ENCODE measurements at regions not wholly inside any gene's neighbourhood (a gene's known extent, or its start where the extent isn't known, plus 50 kb on each side); places are given as distances from the start of the nearest gene placed in this dataset.
A peak's percentile ranks its signal among the peaks of the same experiment; 100 is the strongest.

DNA sequence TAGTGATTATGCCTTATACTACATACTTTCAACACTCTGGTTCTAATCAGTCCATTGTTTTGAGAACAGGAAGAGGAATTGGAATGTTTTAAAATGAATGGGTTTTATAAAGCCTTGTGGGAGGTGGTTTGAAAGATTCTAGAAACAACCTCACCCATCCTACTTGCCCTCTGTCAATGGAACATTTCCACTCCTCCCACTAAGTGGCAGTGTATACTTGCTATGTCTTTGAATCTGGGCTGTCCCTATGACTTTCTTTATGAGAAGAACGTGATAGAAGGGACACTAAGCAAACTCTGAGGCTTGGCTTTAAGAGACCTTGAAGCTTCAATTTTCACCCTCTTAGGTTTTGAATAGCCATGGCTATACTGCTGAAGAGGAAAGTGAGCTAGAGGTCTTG, 611.2 kb downstream of the PPP4R3C start:
- peak; percentile 54 for DNase-seq
- Histone ChIP-seq H3K9ac (no peak overlapping the region), H4K20me1 (ENCODE audit: insufficient read depth) (no peaks in the 10 kb centered on the region), H3K4me2 (ENCODE audit: unreplicated experiment) (peak overlapping the region; percentile 20), H3F3A (ENCODE audit: insufficient read depth) (no peaks in the 10 kb centered on the region), H3K27ac (no peak overlapping the region), H3K9me3 (ENCODE audit: low read depth) (no peaks in the 10 kb centered on the region), H3K79me2 (ENCODE audit: insufficient read depth) (no peaks in the 10 kb centered on the region), H3K9me2 (ENCODE audit: insufficient read depth) (no peaks in the 10 kb centered on the region), H3K4me1 (ENCODE audit: insufficient read depth) (0 out of 2 replicates have a peak, but pooled peaks cover 4% of the 10 kb centered on the region), H3K36me3 (ENCODE audit: low read depth) (no peaks in the 10 kb centered on the region), H2AFZ (no peak overlapping the region), H3K27me3 (replicated peaks; ENCODE audit: insufficient read depth) (no peaks in the 10 kb centered on the region), H3K4me3 (no peak overlapping the region)
- in situ Hi-C loops (cut with MboI), result no loop called here
- WGBS, 2 experiments (ENCODE audit: low coverage in 1 of 2, low lambda C conversion rate in 2 of 2, missing lambda C conversion rate in 2 of 2), result 0% methylated on average over 1 of the region's 1 CpG
- no peak for TF ChIP-seq EZH2phosphoT487 (IDR thresholded peaks at IDR 0.05; ENCODE audit: insufficient read depth, low read depth)
- no peak for TF ChIP-seq EZH2 (IDR thresholded peaks at IDR 0.05; ENCODE audit: insufficient read depth, poor library complexity, severe bottlenecking)

DNA sequence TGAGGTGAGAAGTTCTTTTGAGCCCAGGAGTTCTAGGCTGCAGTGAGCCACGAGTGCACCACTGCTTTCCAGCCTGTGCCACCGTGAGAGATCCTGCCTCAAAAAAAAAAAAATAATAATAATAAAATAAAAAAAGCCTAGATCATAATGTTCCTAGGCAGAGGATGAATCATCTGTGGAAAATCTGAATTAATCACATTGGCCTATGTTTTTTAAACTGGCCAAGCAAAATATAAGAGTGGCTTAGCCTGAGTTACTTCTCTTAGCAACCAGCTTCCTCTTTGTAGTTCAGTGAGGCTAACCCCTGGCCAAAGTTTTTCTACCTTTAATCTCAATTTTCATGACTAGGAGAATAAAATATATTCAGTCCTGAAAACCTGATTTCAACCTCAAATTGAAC, 614.6 kb downstream of the PPP4R3C start:
- Histone ChIP-seq H3K36me3 (ENCODE audit: low read depth) (no peaks in the 10 kb centered on the region), H3K4me3 (no peak overlapping the region), H3K9ac (no peak overlapping the region), H3K9me3 (ENCODE audit: low read depth) (no peaks in the 10 kb centered on the region), H4K20me1 (ENCODE audit: insufficient read depth) (no peaks in the 10 kb centered on the region), H3K27me3 (replicated peaks; ENCODE audit: insufficient read depth) (no peaks in the 10 kb centered on the region), H3K4me1 (ENCODE audit: insufficient read depth) (0 out of 2 replicates have a peak, but pooled peaks cover 4% of the 10 kb centered on the region), H3F3A (ENCODE audit: insufficient read depth) (no peaks in the 10 kb centered on the region), H3K79me2 (ENCODE audit: insufficient read depth) (no peaks in the 10 kb centered on the region), H3K9me2 (ENCODE audit: insufficient read depth) (no peaks in the 10 kb centered on the region), H2AFZ (no peak overlapping the region), H3K4me2 (ENCODE audit: unreplicated experiment) (no peak overlapping the region), H3K27ac (no peak overlapping the region)
- DNase-seq, result peak; percentile 40
- WGBS, 2 experiments (ENCODE audit: low coverage in 1 of 2, low lambda C conversion rate in 2 of 2, missing lambda C conversion rate in 2 of 2), result 15% methylated on average over 2 of the region's 2 CpGs; no CpG with 5 or more reads in 1 of the 2 experiments
- TF ChIP-seq EZH2 (IDR thresholded peaks at IDR 0.05; ENCODE audit: insufficient read depth, poor library complexity, severe bottlenecking) (no peak), EZH2phosphoT487 (IDR thresholded peaks at IDR 0.05; ENCODE audit: insufficient read depth, low read depth) (no peak)
- in situ Hi-C loops (cut with MboI), result no loop called here

DNA sequence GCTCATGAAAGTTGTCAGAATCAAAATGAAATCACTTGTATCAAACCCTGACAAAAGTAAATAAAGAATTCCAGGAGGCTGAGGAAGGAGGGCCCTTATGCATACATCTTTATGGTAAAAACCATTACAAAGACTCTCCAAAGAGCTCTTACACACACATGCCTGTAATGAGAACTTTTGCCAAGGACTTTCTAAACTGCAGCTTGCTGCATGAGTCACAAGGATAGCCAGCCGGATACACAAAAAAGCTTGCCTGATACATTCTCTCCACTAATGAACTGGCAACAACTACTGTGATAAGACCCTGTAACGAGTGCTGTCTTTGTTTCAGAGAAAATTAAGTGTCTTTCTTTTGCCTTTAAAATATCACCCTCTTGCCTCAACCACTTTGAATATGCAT, 618.1 kb downstream of the PPP4R3C start:
- no peaks in the 10 kb centered on the region for H3K36me3 ChIP-seq (ENCODE audit: low read depth)

DNA sequence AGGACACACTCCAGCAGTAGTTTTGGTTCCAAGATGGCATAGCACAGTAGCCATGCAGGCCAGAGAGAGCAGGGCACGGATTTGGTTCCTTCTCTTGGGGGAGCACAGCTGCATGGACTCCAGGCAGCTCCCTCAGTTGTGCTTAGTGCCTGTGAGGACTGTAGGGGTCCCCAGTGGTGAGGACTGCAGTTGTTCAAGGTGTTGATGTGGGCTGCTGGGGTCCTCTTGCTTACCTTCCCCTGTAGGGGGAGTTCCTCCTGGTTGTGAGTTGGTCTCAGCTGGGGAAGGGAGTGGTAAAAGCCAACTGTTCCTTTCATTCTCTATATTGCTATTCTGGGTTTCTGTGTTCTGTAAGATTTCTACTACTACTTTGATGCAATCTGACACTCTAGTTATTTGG, 606.5 kb downstream of the MAGEB5 start:
- Histone ChIP-seq H3K9me3 (ENCODE audit: low read depth) (no peaks in the 10 kb centered on the region), H3K79me2 (ENCODE audit: insufficient read depth) (no peaks in the 10 kb centered on the region)
- in situ Hi-C loops (cut with MboI), result no loop called here

More for the DNA sequence above, 618.1 kb downstream of the PPP4R3C start:
- H3K9me3 ChIP-seq (ENCODE audit: low read depth), result no peaks in the 10 kb centered on the region
- H3K27me3 ChIP-seq (replicated peaks; ENCODE audit: insufficient read depth), result no peaks in the 10 kb centered on the region
- TF ChIP-seq EZH2 (IDR thresholded peaks at IDR 0.05; ENCODE audit: insufficient read depth, poor library complexity, severe bottlenecking) (no peak), EZH2phosphoT487 (IDR thresholded peaks at IDR 0.05; ENCODE audit: insufficient read depth, low read depth) (no peak)
- H3K9ac ChIP-seq, result no peak overlapping the region
- H3K4me1 ChIP-seq (ENCODE audit: insufficient read depth), result 0 out of 2 replicates have a peak, but pooled peaks cover 4% of the 10 kb centered on the region
- peak; percentile 70 for DNase-seq
- in situ Hi-C loops (cut with MboI), result no loop called here
- no peak overlapping the region for H2AFZ ChIP-seq
- 0 to 7% methylated on average over 2 of the region's 2 CpGs for WGBS, 2 experiments (ENCODE audit: low coverage in 1 of 2, low lambda C conversion rate in 2 of 2, missing lambda C conversion rate in 2 of 2)
- no peaks in the 10 kb centered on the region for H3K9me2 ChIP-seq (ENCODE audit: insufficient read depth)
- H3K27ac ChIP-seq, result no peak overlapping the region
- H3K79me2 ChIP-seq (ENCODE audit: insufficient read depth), result no peaks in the 10 kb centered on the region
- H3F3A ChIP-seq (ENCODE audit: insufficient read depth), result no peaks in the 10 kb centered on the region
- H3K4me3 ChIP-seq, result no peak overlapping the region
- H3K4me2 ChIP-seq (ENCODE audit: unreplicated experiment), result no peak overlapping the region
- H4K20me1 ChIP-seq (ENCODE audit: insufficient read depth), result no peaks in the 10 kb centered on the region

DNA sequence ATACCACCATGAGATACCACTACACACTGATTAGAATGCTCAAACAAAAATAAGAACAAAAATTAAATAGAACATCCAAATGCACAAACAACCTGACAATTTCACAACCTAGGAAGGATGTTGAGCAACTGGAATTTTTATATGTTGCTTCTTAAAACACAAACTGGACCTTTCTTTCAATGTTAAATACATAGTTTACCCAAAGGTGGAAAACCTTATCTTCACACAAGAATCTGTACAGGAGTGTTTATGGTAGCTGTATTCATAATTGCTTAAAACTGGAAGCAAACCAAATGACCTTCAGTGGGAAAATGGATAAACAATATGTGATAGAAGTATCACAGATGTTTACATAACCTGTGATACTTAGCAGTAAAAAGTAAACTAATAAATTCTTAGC, 573.8 kb downstream of the MAGEB5 start:
- DNase-seq, result no peak
- TF ChIP-seq EZH2 (IDR thresholded peaks at IDR 0.05; ENCODE audit: insufficient read depth, poor library complexity, severe bottlenecking) (no peak), EZH2phosphoT487 (IDR thresholded peaks at IDR 0.05; ENCODE audit: insufficient read depth, low read depth) (no peak)
- H3K79me2 ChIP-seq (ENCODE audit: insufficient read depth), result no peaks in the 10 kb centered on the region
- no peaks in the 10 kb centered on the region for H3K4me1 ChIP-seq (ENCODE audit: insufficient read depth)
- no peaks in the 10 kb centered on the region for H3K9me2 ChIP-seq (ENCODE audit: insufficient read depth)
- H3K36me3 ChIP-seq (ENCODE audit: low read depth), result no peaks in the 10 kb centered on the region
- no peak overlapping the region for H2AFZ ChIP-seq
- H3K27ac ChIP-seq, result no peak overlapping the region
- in situ Hi-C loops (cut with MboI), result loop anchor here (25.0 kb wide), 1 partner anchor 398 kb away; no protein-coding TSS in a partner anchor
- no peaks in the 10 kb centered on the region for H3K9me3 ChIP-seq (ENCODE audit: low read depth)
- H3F3A ChIP-seq (ENCODE audit: insufficient read depth), result no peaks in the 10 kb centered on the region
- H3K27me3 ChIP-seq (replicated peaks; ENCODE audit: insufficient read depth), result no peaks in the 10 kb centered on the region
- no peak overlapping the region for H3K4me2 ChIP-seq (ENCODE audit: unreplicated experiment)
- no peak overlapping the region for H3K4me3 ChIP-seq
- no peaks in the 10 kb centered on the region for H4K20me1 ChIP-seq (ENCODE audit: insufficient read depth)
- no peak overlapping the region for H3K9ac ChIP-seq

More for the DNA sequence above, 606.5 kb downstream of the MAGEB5 start:
- Histone ChIP-seq H3K4me1 (ENCODE audit: insufficient read depth) (no peaks in the 10 kb centered on the region), H3K27me3 (replicated peaks; ENCODE audit: insufficient read depth) (no peaks in the 10 kb centered on the region), H3F3A (ENCODE audit: insufficient read depth) (no peaks in the 10 kb centered on the region), H3K4me3 (no peak overlapping the region), H4K20me1 (ENCODE audit: insufficient read depth) (no peaks in the 10 kb centered on the region), H3K36me3 (ENCODE audit: low read depth) (no peaks in the 10 kb centered on the region), H3K9ac (no peak overlapping the region), H3K9me2 (ENCODE audit: insufficient read depth) (no peaks in the 10 kb centered on the region), H2AFZ (no peak overlapping the region), H3K4me2 (ENCODE audit: unreplicated experiment) (no peak overlapping the region), H3K27ac (no peak overlapping the region)
- WGBS, 2 experiments (ENCODE audit: low coverage in 1 of 2, low lambda C conversion rate in 2 of 2, missing lambda C conversion rate in 2 of 2), result 0% methylated on average over 1 of the region's 1 CpG; no CpG with 5 or more reads in 1 of the 2 experiments
- no peak for DNase-seq
- TF ChIP-seq EZH2phosphoT487 (IDR thresholded peaks at IDR 0.05; ENCODE audit: insufficient read depth, low read depth), result no peak
- no peak for TF ChIP-seq EZH2 (IDR thresholded peaks at IDR 0.05; ENCODE audit: insufficient read depth, poor library complexity, severe bottlenecking)

Data from GM23248 (cell line).